HG02970 (cell line): ENCODE measurements at regions not wholly inside any gene's neighbourhood (a gene's known extent, or its start where the extent isn't known, plus 50 kb on each side); places are given as distances from the start of the nearest gene placed in this dataset.
A peak's percentile ranks its signal among the peaks of the same experiment; 100 is the strongest.

Experiments used
- ATAC-seq: cut with Tn5 transposase; IDR thresholded peaks from one replicate; pipeline ENCODE4 v1.9.1; 2021; ENCODE audit warnings: mild to moderate bottlenecking, moderate library complexity, moderate number of reproducible peaks; ENCODE audit not compliant: unreplicated experiment, low FRiP score

- ATAC-seq: no peak
These were observed 214.7 kb downstream of the SS18 start for GRCh38 chr18:25875551-25876240.

- ATAC-seq: no peak
These were observed 216.6 kb downstream of the SS18 start for GRCh38 chr18:25873833-25874232.

- no peak for ATAC-seq
These were observed 224.1 kb downstream of the SS18 start for GRCh38 chr18:25866331-25866730.

- no peak for ATAC-seq
These were observed 227.4 kb downstream of the SS18 start for GRCh38 chr18:25862881-25863600.

- no peak for ATAC-seq
These were observed 236.6 kb downstream of the SS18 start for GRCh38 chr18:25853691-25854433.

GRCh38 chr18:25843791-25844190 lies 246.6 kb downstream of the SS18 start:
- no peak for ATAC-seq

GRCh38 chr18:25842665-25843064 lies 247.7 kb downstream of the SS18 start:
- ATAC-seq: no peak

GRCh38 chr18:25834061-25834460 lies 256.4 kb downstream of the SS18 start:
- ATAC-seq: no peak

- peak; percentile 75 for ATAC-seq
These were observed 258.3 kb downstream of the SS18 start for GRCh38 chr18:25832001-25832604.

- ATAC-seq: no peak
These were observed 259.1 kb downstream of the SS18 start for GRCh38 chr18:25831301-25831701.

GRCh38 chr18:25830787-25831186 lies 259.6 kb downstream of the SS18 start:
- ATAC-seq: no peak

GRCh38 chr18:25827961-25828561 lies 262.4 kb downstream of the SS18 start:
- ATAC-seq: no peak

- no peak for ATAC-seq
These were observed 263.2 kb downstream of the SS18 start for GRCh38 chr18:25827228-25827627.

GRCh38 chr18:25826823-25827222 lies 263.6 kb downstream of the SS18 start:
- no peak for ATAC-seq

- ATAC-seq: no peak
These were observed 264.2 kb downstream of the SS18 start for GRCh38 chr18:25825979-25826776.

GRCh38 chr18:25825056-25825455 lies 265.4 kb downstream of the SS18 start:
- no peak for ATAC-seq

GRCh38 chr18:25819746-25820363 lies 270.6 kb downstream of the SS18 start:
- no peak for ATAC-seq

GRCh38 chr18:25818505-25818904 lies 271.9 kb downstream of the SS18 start:
- ATAC-seq: no peak

- no peak for ATAC-seq
These were observed 272.7 kb downstream of the SS18 start for GRCh38 chr18:25817546-25818237.
